ENCODE measurements at regions not wholly inside any gene's neighbourhood (a gene's known extent, or its start where the extent isn't known, plus 50 kb on each side); places are given as distances from the start of the nearest gene placed in this dataset.
"Not testable (repeated sequence)": the region's sequence is repeated elsewhere in the genome, so short reads cannot be mapped to it uniquely, and the experiment has no call there.

DNA sequence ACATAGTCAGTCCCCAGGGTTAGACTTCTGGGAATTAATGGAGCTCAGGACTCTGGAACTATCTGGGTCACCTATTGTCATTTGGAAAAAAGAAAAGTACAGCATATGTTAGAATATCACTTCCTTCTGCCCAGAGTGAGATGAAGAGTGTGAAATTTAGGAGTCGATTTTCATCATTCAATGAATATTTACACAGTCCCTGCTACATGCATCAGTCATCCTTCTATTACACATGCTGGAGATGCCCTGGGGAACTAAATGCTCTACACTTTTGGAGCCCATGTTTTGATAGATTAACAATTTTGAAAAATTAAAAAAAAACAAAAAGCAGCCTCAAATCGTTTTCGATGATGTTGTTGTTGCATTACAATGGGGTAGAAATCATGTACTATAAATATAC, 315.4 kb downstream of the ALDH8A1 start:
- no TSS peak for BruUV-seq (replicated peaks)
- DNase-seq (ENCODE audit: unreplicated experiment) = no peak
- CTCF ChIA-PET = interaction anchor here (1.0 to 1.1 kb wide), 3 partner anchors 11 to 465 kb away, joined by 3 to 8 read pairs (median 3); no protein-coding TSS in a partner anchor
- no peaks in the 10 kb centered on the region for H3K36me3 Mint-ChIP-seq (ENCODE audit: insufficient read depth, unreplicated experiment)
- no peak overlapping the region for H3K4me3 Mint-ChIP-seq (ENCODE audit: unreplicated experiment)
- no peaks in the 10 kb centered on the region for H3K27me3 Mint-ChIP-seq (ENCODE audit: insufficient read depth, unreplicated experiment)
- H3K27ac Mint-ChIP-seq (ENCODE audit: low read depth, unreplicated experiment) = peak overlapping the region; percentile 25
- intact Hi-C loops (cut with micrococcal nuclease) = no loop called here
- H3K4me1 Mint-ChIP-seq (ENCODE audit: insufficient read depth, unreplicated experiment) = peaks cover 28% of the 10 kb centered on the region
- no peaks in the 10 kb centered on the region for H3K9me3 Mint-ChIP-seq (ENCODE audit: unreplicated experiment)
- TF ChIP-seq, protein P1, sequence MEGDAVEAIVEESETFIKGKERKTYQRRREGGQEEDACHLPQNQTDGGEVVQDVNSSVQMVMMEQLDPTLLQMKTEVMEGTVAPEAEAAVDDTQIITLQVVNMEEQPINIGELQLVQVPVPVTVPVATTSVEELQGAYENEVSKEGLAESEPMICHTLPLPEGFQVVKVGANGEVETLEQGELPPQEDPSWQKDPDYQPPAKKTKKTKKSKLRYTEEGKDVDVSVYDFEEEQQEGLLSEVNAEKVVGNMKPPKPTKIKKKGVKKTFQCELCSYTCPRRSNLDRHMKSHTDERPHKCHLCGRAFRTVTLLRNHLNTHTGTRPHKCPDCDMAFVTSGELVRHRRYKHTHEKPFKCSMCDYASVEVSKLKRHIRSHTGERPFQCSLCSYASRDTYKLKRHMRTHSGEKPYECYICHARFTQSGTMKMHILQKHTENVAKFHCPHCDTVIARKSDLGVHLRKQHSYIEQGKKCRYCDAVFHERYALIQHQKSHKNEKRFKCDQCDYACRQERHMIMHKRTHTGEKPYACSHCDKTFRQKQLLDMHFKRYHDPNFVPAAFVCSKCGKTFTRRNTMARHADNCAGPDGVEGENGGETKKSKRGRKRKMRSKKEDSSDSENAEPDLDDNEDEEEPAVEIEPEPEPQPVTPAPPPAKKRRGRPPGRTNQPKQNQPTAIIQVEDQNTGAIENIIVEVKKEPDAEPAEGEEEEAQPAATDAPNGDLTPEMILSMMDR (IDR thresholded peaks at IDR 0.05; ENCODE audit: unreplicated experiment) = no peak
- POLR2A ChIA-PET = interaction anchor here (0.7 to 4.0 kb wide), 4 partner anchors 10 to 276 kb away, joined by 3 to 32 read pairs (median 4); no protein-coding TSS in a partner anchor

DNA sequence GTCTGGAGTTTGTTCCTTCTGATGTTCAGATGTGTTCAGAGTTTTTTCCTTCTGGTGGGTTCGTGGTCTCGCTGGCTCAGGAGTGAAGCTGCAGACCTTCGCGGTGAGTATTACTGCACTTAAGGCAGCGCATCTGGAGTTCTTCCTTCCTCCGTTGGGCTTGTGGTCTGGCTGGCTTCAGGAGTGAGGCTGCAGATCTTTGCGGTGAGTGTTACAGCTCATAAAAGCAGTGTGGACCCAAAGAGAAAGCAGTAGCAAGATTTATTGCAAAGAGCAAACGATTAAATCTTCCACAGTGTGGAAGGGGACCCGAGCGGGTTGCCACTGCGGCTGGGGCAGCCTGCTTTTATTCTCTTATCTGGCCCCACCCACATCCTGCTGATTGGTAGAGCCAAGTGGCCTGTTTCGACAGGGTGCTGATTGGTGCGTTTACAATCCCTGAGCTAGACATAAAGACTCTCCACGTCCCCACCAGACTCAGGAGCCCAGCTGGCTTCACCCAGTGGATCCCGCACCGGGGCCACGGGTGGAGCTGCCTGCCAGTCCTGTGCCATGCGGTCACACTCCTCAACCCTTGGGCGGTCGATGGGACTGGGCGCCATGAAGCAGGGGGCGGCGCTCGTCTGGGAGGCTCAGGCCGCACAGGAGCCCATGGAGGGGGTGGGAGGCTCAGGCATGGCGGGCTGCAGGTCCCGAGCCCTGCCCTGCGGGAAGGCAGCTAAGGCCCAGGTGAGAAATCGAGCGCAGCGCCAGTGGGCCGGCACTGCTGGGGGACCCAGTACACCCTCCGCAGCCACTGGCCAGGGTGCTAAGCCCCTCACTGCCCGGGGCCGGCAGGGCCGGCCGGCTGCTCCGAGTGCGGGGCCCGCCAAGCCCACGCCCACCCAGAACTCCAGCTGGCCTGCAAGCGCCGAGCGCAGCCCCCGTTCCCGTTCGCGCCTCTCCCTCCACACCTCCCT, 315.3 kb upstream of the SGK1 start:
- POLR2A ChIA-PET = interaction anchor here (1.1 to 4.0 kb wide), 3 partner anchors 9 to 12 kb away, joined by 3 to 32 read pairs (median 3); no protein-coding TSS in a partner anchor
- DNase-seq (ENCODE audit: unreplicated experiment); H3K36me3 Mint-ChIP-seq (ENCODE audit: insufficient read depth, unreplicated experiment); H3K27me3 Mint-ChIP-seq (ENCODE audit: insufficient read depth, unreplicated experiment); H3K9me3 Mint-ChIP-seq (ENCODE audit: unreplicated experiment); H3K4me3 Mint-ChIP-seq (ENCODE audit: unreplicated experiment); BruUV-seq (replicated peaks); H3K27ac Mint-ChIP-seq (ENCODE audit: low read depth, unreplicated experiment); intact Hi-C loops (cut with micrococcal nuclease): not testable (repeated sequence)
- CTCF ChIA-PET = interaction anchor here (1.0 kb wide), 1 partner anchor 10 kb away, joined by 8 read pairs; no protein-coding TSS in a partner anchor
- peaks cover 28% of the 10 kb centered on the region for H3K4me1 Mint-ChIP-seq (ENCODE audit: insufficient read depth, unreplicated experiment)

DNA sequence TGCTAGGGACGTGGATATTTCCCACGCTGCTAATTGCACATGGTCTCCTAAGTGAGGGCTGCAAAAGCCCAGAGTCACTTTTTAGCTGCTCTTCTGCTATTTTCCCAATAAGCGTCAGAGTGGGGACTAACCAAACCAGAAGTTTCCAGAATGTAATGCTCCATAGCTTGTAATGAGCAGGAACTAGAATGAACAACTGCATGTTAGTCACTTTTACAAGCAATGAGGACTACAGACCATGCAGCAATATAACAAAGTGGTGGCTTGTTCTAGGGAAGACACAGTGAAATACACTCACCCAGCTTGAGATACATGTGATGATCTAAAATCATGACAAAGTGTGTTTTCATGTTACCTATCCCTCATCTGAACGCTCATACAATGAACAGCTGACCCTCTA, 314.1 kb upstream of the SGK1 start:
- Mint-ChIP-seq H3K36me3 (ENCODE audit: insufficient read depth, unreplicated experiment) (no peaks in the 10 kb centered on the region), H3K4me1 (ENCODE audit: insufficient read depth, unreplicated experiment) (peaks cover 28% of the 10 kb centered on the region), H3K9me3 (ENCODE audit: unreplicated experiment) (no peaks in the 10 kb centered on the region), H3K27me3 (ENCODE audit: insufficient read depth, unreplicated experiment) (no peaks in the 10 kb centered on the region), H3K4me3 (ENCODE audit: unreplicated experiment) (no peak overlapping the region), H3K27ac (ENCODE audit: low read depth, unreplicated experiment) (no peak overlapping the region)
- no peak for DNase-seq (ENCODE audit: unreplicated experiment)
- CTCF ChIA-PET = interaction anchor here (0.5 to 1.6 kb wide), 4 partner anchors 9 to 454 kb away, joined by 3 to 5 read pairs (median 4); no protein-coding TSS in a partner anchor
- intact Hi-C loops (cut with micrococcal nuclease) = no loop called here
- no TSS peak for BruUV-seq (replicated peaks)
- TF ChIP-seq, protein P1 (IDR thresholded peaks at IDR 0.05; ENCODE audit: unreplicated experiment) = no peak
- POLR2A ChIA-PET = interaction anchor here (0.6 to 1.2 kb wide), 4 partner anchors 8 to 16 kb away, joined by 3 read pairs; no protein-coding TSS in a partner anchor

DNA sequence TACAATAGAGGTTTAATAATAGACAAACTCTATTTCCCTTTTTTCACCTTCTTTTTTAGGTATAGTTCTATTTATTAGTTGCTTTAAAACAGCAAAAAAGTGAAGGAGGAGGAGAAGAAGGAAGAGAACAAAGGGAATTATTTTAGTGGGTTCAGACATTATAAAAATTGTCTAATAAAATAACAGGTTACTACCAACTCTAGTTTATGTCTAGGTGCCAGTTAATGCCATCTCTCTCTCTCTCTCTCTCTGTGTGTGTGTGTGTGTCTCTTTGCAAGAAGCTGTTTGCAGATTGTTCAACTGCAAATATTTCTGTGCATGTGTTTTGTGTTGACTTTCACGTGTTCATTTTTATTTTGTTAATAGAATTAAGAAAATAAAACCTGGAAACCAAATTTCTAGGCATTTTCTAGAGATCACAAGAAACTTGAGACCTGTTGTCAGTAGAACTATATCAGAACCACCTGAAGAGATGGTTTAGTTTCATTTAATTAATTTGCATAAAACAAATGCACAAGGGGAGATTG, 313.5 kb upstream of the SGK1 start:
- DNase-seq (ENCODE audit: unreplicated experiment) = no peak
- CTCF ChIA-PET = interaction anchor here (0.6 to 1.6 kb wide), 4 partner anchors 8 to 460 kb away, joined by 3 to 5 read pairs (median 4); no protein-coding TSS in a partner anchor
- intact Hi-C loops (cut with micrococcal nuclease) = no loop called here
- no peaks in the 10 kb centered on the region for H3K9me3 Mint-ChIP-seq (ENCODE audit: unreplicated experiment)
- H3K27ac Mint-ChIP-seq (ENCODE audit: low read depth, unreplicated experiment) = no peak overlapping the region
- no TSS peak for BruUV-seq (replicated peaks)
- no peaks in the 10 kb centered on the region for H3K36me3 Mint-ChIP-seq (ENCODE audit: insufficient read depth, unreplicated experiment)
- no peaks in the 10 kb centered on the region for H3K27me3 Mint-ChIP-seq (ENCODE audit: insufficient read depth, unreplicated experiment)
- TF ChIP-seq, protein P1 (IDR thresholded peaks at IDR 0.05; ENCODE audit: unreplicated experiment) = no peak
- no peak overlapping the region for H3K4me3 Mint-ChIP-seq (ENCODE audit: unreplicated experiment)
- H3K4me1 Mint-ChIP-seq (ENCODE audit: insufficient read depth, unreplicated experiment) = peaks cover 26% of the 10 kb centered on the region
- POLR2A ChIA-PET = interaction anchor here (0.6 to 1.2 kb wide), 3 partner anchors 8 to 15 kb away, joined by 3 read pairs; no protein-coding TSS in a partner anchor

Data from MCF 10A (cell line).